ENCODE measurements at regions not wholly inside any gene's neighbourhood (a gene's known extent, or its start where the extent isn't known, plus 50 kb on each side); places are given as distances from the start of the nearest gene placed in this dataset.

GRCh38 chr7:418636-419280 lies 100.9 kb downstream of the PDGFA start:
- TF ChIP-seq POLR2A (IDR thresholded peaks at IDR 0.05) (no peak), CTCF (IDR thresholded peaks at IDR 0.05) (no peak)
